ENCODE measurements at regions not wholly inside any gene's neighbourhood (a gene's known extent, or its start where the extent isn't known, plus 50 kb on each side); places are given as distances from the start of the nearest gene placed in this dataset.

DNA sequence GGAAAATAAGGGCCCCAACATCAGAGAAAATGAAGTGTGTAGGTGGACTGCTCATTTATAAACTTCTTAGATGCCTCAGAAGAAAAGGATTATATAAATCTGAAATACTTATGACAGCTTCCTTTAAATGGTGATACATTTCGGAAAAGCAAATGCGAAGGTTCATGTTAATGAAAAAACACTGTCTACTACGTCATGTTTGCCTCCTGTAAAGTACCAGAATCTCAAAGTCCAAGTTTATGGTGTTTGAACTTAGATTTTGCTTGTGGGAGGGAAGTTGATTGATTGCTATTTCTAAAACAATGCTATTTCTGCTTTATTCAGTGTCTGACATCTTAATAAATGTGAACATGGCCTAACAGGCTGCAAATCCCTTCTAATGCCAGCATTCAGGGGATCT lies 514.6 kb downstream of the ZNF608 start:
- Histone ChIP-seq H2BK120ac (ENCODE audit: low read depth, low read length, poor library complexity, severe bottlenecking) (no peak overlapping the region), H4K20me1 (ENCODE audit: control insufficient read depth, insufficient read depth, insufficient read length) (no peaks in the 10 kb centered on the region), H3K4me1 (ENCODE audit: insufficient read depth, low read length) (peaks cover 9% of the 10 kb centered on the region), H3K9me3 (ENCODE audit: control insufficient read depth, low read depth, low read length) (no peaks in the 10 kb centered on the region), H3K4me2 (ENCODE audit: insufficient read depth, insufficient read length, low read length) (no peak overlapping the region), H2AFZ (ENCODE audit: low read length) (no peak overlapping the region), H4K91ac (ENCODE audit: insufficient read length, low read depth, low read length) (no peak overlapping the region), H2BK5ac (ENCODE audit: insufficient read length, low read length) (no peak overlapping the region), H3K27ac (ENCODE audit: insufficient read length, low read depth, low read length) (no peak overlapping the region), H4K5ac (ENCODE audit: insufficient read length, low read depth, low read length) (no peak overlapping the region), H2BK20ac (ENCODE audit: low read depth, low read length, poor library complexity, severe bottlenecking) (no peak overlapping the region), H3K56ac (ENCODE audit: insufficient read length, low read depth, low read length) (no peak overlapping the region), H3K9ac (ENCODE audit: extremely low read depth, insufficient read length, low read length) (no peak overlapping the region), H2BK12ac (ENCODE audit: insufficient read length, low read depth, low read length) (no peak overlapping the region), H3T11ph (ENCODE audit: low read length) (no peak overlapping the region), H2BK15ac (ENCODE audit: low read depth, low read length) (no peak overlapping the region), H3K4ac (ENCODE audit: low read depth, low read length) (no peak overlapping the region), H2AK5ac (ENCODE audit: insufficient read length, low read length) (no peak overlapping the region), H3K14ac (ENCODE audit: insufficient read depth, low read length) (no peak overlapping the region), H4K8ac (replicated peaks; ENCODE audit: insufficient read length, low read depth, low read length) (no peak overlapping the region), H3K18ac (ENCODE audit: insufficient read length, low read depth, low read length) (no peak overlapping the region), H3K79me1 (ENCODE audit: insufficient read depth, low read depth, low read length, poor library complexity, severe bottlenecking) (no peaks in the 10 kb centered on the region), H3K23me2 (ENCODE audit: insufficient read length, low read depth, low read length, poor library complexity, severe bottlenecking) (no peaks in the 10 kb centered on the region), H3K79me2 (ENCODE audit: insufficient read depth, low read length) (no peaks in the 10 kb centered on the region), H3K27me3 (ENCODE audit: insufficient read depth, low read length) (no peaks in the 10 kb centered on the region), H3K23ac (ENCODE audit: insufficient read length, low read depth, low read length) (no peak overlapping the region)
- no peak for DNase-seq
- Mint-ChIP-seq H3K4me1 (peaks cover 49 to 56% of the 10 kb centered on the region in 2 experiments), H3K27me3 (ENCODE audit: low read depth) (no peaks in the 10 kb centered on the region), H3K4me3 (no peak overlapping the region), H3K9me3 (peaks cover 17% of the 10 kb centered on the region in 2 experiments), H3K36me3 (ENCODE audit: insufficient read depth in 1 of 3, low read depth in 3 of 3) (peaks cover 9 to 34% (median 13%) of the 10 kb centered on the region in 3 experiments), H3K27ac (no peak overlapping the region)
- TF ChIP-seq, protein P1, sequence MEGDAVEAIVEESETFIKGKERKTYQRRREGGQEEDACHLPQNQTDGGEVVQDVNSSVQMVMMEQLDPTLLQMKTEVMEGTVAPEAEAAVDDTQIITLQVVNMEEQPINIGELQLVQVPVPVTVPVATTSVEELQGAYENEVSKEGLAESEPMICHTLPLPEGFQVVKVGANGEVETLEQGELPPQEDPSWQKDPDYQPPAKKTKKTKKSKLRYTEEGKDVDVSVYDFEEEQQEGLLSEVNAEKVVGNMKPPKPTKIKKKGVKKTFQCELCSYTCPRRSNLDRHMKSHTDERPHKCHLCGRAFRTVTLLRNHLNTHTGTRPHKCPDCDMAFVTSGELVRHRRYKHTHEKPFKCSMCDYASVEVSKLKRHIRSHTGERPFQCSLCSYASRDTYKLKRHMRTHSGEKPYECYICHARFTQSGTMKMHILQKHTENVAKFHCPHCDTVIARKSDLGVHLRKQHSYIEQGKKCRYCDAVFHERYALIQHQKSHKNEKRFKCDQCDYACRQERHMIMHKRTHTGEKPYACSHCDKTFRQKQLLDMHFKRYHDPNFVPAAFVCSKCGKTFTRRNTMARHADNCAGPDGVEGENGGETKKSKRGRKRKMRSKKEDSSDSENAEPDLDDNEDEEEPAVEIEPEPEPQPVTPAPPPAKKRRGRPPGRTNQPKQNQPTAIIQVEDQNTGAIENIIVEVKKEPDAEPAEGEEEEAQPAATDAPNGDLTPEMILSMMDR (conservative IDR thresholded peaks at IDR 0.05): no peak
- WGBS (ENCODE audit: extremely low coverage, insufficient read length, low lambda C conversion rate): no CpG with 5 or more reads among the region's 3 CpGs
